ENCODE measurements at regions not wholly inside any gene's neighbourhood (a gene's known extent, or its start where the extent isn't known, plus 50 kb on each side); places are given as distances from the start of the nearest gene placed in this dataset.

DNA sequence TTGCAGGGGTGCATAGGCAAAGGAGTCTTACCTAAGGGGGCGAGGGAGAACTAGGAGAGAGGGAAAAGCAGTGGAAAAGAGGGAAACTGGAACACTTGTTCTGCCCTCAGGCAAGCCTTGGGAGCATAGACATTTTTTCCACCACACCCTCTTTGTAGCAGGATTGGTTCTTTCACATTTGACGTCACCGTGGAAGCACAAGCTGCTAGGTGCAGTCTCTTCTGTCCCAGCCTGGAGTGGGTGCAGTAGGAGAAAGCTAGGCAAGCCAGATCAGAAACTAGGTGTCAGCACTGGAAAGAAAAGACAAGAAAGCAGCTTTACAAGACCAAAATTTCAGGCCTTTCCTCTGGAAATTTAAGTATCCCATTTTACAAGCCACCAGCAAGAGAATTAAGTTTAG, 440.4 kb downstream of the EFNA5 start:
- no peak for TF ChIP-seq EZH2 (IDR thresholded peaks at IDR 0.05; ENCODE audit: borderline replicate concordance, low read depth, low read length, poor library complexity, severe bottlenecking)
- TF ChIP-seq, protein P1, sequence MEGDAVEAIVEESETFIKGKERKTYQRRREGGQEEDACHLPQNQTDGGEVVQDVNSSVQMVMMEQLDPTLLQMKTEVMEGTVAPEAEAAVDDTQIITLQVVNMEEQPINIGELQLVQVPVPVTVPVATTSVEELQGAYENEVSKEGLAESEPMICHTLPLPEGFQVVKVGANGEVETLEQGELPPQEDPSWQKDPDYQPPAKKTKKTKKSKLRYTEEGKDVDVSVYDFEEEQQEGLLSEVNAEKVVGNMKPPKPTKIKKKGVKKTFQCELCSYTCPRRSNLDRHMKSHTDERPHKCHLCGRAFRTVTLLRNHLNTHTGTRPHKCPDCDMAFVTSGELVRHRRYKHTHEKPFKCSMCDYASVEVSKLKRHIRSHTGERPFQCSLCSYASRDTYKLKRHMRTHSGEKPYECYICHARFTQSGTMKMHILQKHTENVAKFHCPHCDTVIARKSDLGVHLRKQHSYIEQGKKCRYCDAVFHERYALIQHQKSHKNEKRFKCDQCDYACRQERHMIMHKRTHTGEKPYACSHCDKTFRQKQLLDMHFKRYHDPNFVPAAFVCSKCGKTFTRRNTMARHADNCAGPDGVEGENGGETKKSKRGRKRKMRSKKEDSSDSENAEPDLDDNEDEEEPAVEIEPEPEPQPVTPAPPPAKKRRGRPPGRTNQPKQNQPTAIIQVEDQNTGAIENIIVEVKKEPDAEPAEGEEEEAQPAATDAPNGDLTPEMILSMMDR (conservative IDR thresholded peaks at IDR 0.05; ENCODE audit: low read depth, low read length), result no peak

Measured in A673 (cell line).